OCI-LY7 (cell line): ENCODE measurements at regions not wholly inside any gene's neighbourhood (a gene's known extent, or its start where the extent isn't known, plus 50 kb on each side); places are given as distances from the start of the nearest gene placed in this dataset.

ENCODE experiments used
- EZH2phosphoT487 ChIP-seq: fragments of 200-600 bp; sonication (generic); IDR thresholded peaks from 2 replicates; pipeline ENCODE4 v1.6.1; 2018; ENCODE audit warnings: low read depth, borderline replicate concordance, mild to moderate bottlenecking, mixed run types, antibody characterized with exemption, low read length, moderate library complexity, mixed read lengths
- TF ChIP-seq, protein P1 (sequence below): fragments of 200-600 bp; sonication (generic); conservative IDR thresholded peaks from 2 replicates; pipeline ENCODE4 v1.5.1; 2014; ENCODE audit warnings: mild to moderate bottlenecking, antibody characterized with exemption, low read length, moderate library complexity, mixed read lengths

DNA sequence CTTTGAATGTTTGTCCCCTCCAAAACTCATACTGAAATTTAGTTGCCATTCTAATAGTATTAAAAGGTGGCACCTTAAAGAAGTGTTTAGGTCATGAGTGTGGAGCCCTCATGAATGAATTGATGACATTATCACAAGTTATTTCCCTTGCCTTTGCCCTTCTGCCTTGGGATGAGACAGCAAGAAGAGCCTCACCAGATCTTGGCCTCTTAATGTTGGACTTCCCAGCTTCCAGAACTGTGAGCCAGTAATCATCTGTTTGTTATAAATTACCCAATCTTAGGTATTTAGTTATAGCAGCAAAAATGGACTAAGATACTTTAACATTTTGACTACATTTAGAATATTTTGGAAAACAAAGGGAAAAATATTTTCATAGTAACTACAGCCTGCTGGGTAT lies 371.0 kb downstream of the JRKL start:
- TF ChIP-seq, protein P1, sequence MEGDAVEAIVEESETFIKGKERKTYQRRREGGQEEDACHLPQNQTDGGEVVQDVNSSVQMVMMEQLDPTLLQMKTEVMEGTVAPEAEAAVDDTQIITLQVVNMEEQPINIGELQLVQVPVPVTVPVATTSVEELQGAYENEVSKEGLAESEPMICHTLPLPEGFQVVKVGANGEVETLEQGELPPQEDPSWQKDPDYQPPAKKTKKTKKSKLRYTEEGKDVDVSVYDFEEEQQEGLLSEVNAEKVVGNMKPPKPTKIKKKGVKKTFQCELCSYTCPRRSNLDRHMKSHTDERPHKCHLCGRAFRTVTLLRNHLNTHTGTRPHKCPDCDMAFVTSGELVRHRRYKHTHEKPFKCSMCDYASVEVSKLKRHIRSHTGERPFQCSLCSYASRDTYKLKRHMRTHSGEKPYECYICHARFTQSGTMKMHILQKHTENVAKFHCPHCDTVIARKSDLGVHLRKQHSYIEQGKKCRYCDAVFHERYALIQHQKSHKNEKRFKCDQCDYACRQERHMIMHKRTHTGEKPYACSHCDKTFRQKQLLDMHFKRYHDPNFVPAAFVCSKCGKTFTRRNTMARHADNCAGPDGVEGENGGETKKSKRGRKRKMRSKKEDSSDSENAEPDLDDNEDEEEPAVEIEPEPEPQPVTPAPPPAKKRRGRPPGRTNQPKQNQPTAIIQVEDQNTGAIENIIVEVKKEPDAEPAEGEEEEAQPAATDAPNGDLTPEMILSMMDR = no peak
- TF ChIP-seq EZH2phosphoT487 = no peak
